CD4-positive, alpha-beta T cell (primary cell): ENCODE measurements at regions not wholly inside any gene's neighbourhood (a gene's known extent, or its start where the extent isn't known, plus 50 kb on each side); places are given as distances from the start of the nearest gene placed in this dataset.

Source experiments
- ATAC-seq: fragments of 200-7000 bp; cut with Tn5 transposase; one replicate; pipeline ENCODE4 v1.10.0; 2022; ENCODE audit warnings: mild to moderate bottlenecking; ENCODE audit not compliant: poor library complexity
- CTCF ChIA-PET: fragments of 350-600 bp; sonication (Branson Sonifier 250); formaldehyde crosslinking; loops from one replicate; lab custom pipeline; 2021; ENCODE audit warnings: antibody characterized with exemption, inconsistent platforms; lab: Charles Lee
- POLR2A ChIA-PET: fragments of 350-600 bp; sonication (Branson Sonifier 250); formaldehyde crosslinking; loops from one replicate; lab custom pipeline; 2021; ENCODE audit warnings: antibody characterized with exemption, inconsistent platforms; lab: Charles Lee
- DNase-seq, 14 experiments: peaks; one replicate each; pipeline ENCODE4 v3.0.0-alpha.2; 2013 to 2020; ENCODE audit warnings: mixed read lengths in 2 of 14
- H3K27ac ChIP-seq, 2 donors: one replicate each; pipeline versions ENCODE4 v1.5.1 to v1.7.0; 2013; ENCODE audit warnings: low read length in 2 of 2, low read depth in 1 of 2, mild to moderate bottlenecking in 1 of 2
- H3K27me3 ChIP-seq, 2 experiments: 1 replicate in 1 of 2; 2 replicates in 1 of 2; pipeline versions ENCODE4 v1.6.1 to v1.7.0; 2013; ENCODE audit warnings: low read length in 2 of 2, control low read depth in 1 of 2, mild to moderate bottlenecking in 1 of 2, moderate library complexity in 1 of 2; ENCODE audit not compliant: insufficient read depth in 2 of 2, control insufficient read depth in 1 of 2
- H3K36me3 ChIP-seq: one replicate; pipeline ENCODE4 v1.6.1; 2013; ENCODE audit warnings: low read length, control low read depth; ENCODE audit not compliant: insufficient read depth
- H3K4me1 ChIP-seq: one replicate; pipeline ENCODE4 v1.6.1; 2013; ENCODE audit warnings: low read length, control low read depth; ENCODE audit not compliant: insufficient read depth
- H3K4me3 ChIP-seq: one replicate; pipeline ENCODE4 v1.5.1; 2013; ENCODE audit warnings: mild to moderate bottlenecking, low read length, moderate library complexity
- H3K9me3 ChIP-seq, 2 experiments: 1 replicate in 1 of 2; 2 replicates in 1 of 2; pipeline versions ENCODE4 v1.6.1 to v1.7.0; 2013; ENCODE audit warnings: low read length in 2 of 2, mild to moderate bottlenecking in 2 of 2, control low read depth in 1 of 2, moderate library complexity in 1 of 2; ENCODE audit not compliant: control insufficient read depth in 1 of 2, insufficient read depth in 1 of 2
- H3K27ac Mint-ChIP-seq: one replicate; pipeline ENCODE4 v1.8.0; 2020; ENCODE audit warnings: mixed read lengths
- H3K27me3 Mint-ChIP-seq: one replicate; pipeline ENCODE4 v1.8.0; 2021; ENCODE audit warnings: mixed read lengths
- H3K36me3 Mint-ChIP-seq: one replicate; pipeline ENCODE4 v1.8.0; 2021; ENCODE audit warnings: low read depth, mixed read lengths
- H3K4me1 Mint-ChIP-seq: one replicate; pipeline ENCODE4 v1.8.0; 2021; ENCODE audit warnings: low read depth, mixed read lengths
- H3K4me3 Mint-ChIP-seq: one replicate; pipeline ENCODE4 v1.8.0; 2020; ENCODE audit warnings: mild to moderate bottlenecking, mixed read lengths
- H3K9me3 Mint-ChIP-seq: one replicate; pipeline ENCODE4 v1.8.0; 2020; ENCODE audit warnings: mixed read lengths
- intact Hi-C, 2 experiments: fragments of 100-400 bp; cut with DNase I in 1 of 2; cut with micrococcal nuclease in 1 of 2; formaldehyde crosslinking; loops; one replicate each; pipeline versions ENCODE4 v1.15.1 to v1.9.0; 2023 to 2025; cut with DNase I, micrococcal nuclease
- TF ChIP-seq, protein P1 (sequence below): fragments of 200-600 bp; IDR thresholded peaks from one replicate; pipeline ENCODE4 v1.8.0; 2022; ENCODE audit warnings: antibody characterized with exemption, mild to moderate bottlenecking

GRCh38 chr6:2542101-2542857, 208.4 kb downstream of the MYLK4 start:
- no peak for DNase-seq
- POLR2A ChIA-PET: no interaction called here
- CTCF ChIA-PET: no interaction called here
- Mint-ChIP-seq H3K4me1 (peaks cover 28% of the 10 kb centered on the region), H3K9me3 (no peaks in the 10 kb centered on the region), H3K27ac (no peak overlapping the region), H3K27me3 (peaks cover 71% of the 10 kb centered on the region), H3K4me3 (no peak overlapping the region), H3K36me3 (no peaks in the 10 kb centered on the region)
- no peak for ATAC-seq
- Histone ChIP-seq H3K9me3 (peaks cover 0 to 4% of the 10 kb centered on the region in 2 experiments), H3K4me3 (no peak overlapping the region), H3K36me3 (no peaks in the 10 kb centered on the region), H3K4me1 (peaks cover 24% of the 10 kb centered on the region), H3K27me3 (peaks cover 25 to 39% of the 10 kb centered on the region in 2 experiments), H3K27ac (no peak overlapping the region)
- TF ChIP-seq, protein P1, sequence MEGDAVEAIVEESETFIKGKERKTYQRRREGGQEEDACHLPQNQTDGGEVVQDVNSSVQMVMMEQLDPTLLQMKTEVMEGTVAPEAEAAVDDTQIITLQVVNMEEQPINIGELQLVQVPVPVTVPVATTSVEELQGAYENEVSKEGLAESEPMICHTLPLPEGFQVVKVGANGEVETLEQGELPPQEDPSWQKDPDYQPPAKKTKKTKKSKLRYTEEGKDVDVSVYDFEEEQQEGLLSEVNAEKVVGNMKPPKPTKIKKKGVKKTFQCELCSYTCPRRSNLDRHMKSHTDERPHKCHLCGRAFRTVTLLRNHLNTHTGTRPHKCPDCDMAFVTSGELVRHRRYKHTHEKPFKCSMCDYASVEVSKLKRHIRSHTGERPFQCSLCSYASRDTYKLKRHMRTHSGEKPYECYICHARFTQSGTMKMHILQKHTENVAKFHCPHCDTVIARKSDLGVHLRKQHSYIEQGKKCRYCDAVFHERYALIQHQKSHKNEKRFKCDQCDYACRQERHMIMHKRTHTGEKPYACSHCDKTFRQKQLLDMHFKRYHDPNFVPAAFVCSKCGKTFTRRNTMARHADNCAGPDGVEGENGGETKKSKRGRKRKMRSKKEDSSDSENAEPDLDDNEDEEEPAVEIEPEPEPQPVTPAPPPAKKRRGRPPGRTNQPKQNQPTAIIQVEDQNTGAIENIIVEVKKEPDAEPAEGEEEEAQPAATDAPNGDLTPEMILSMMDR: no peak
- intact Hi-C loops: no loop called here

- ChIA-PET CTCF (no interaction called here), POLR2A (no interaction called here)
- TF ChIP-seq, protein P1: no peak
Measured at GRCh38 chr6:2536451-2536850, 214.3 kb downstream of the MYLK4 start.

GRCh38 chr6:2535506-2535905, 215.2 kb downstream of the MYLK4 start:
- TF ChIP-seq, protein P1: no peak
- no peaks in the 10 kb centered on the region for H3K4me1 Mint-ChIP-seq
- no peak for ATAC-seq

More at GRCh38 chr6:2536451-2536850, 214.3 kb downstream of the MYLK4 start:
- ATAC-seq: no peak
- Histone ChIP-seq H3K27me3 (peaks cover 19 to 33% of the 10 kb centered on the region in 2 experiments), H3K4me1 (no peaks in the 10 kb centered on the region), H3K9me3 (peaks cover 0 to 4% of the 10 kb centered on the region in 2 experiments), H3K36me3 (no peaks in the 10 kb centered on the region), H3K4me3 (no peak overlapping the region), H3K27ac (no peak overlapping the region)
- Mint-ChIP-seq H3K36me3 (no peaks in the 10 kb centered on the region), H3K4me1 (peaks cover 5% of the 10 kb centered on the region), H3K4me3 (no peak overlapping the region), H3K9me3 (no peaks in the 10 kb centered on the region), H3K27ac (no peak overlapping the region), H3K27me3 (peaks cover 70% of the 10 kb centered on the region)
- no peak for DNase-seq
- intact Hi-C loops: no loop called here

More at GRCh38 chr6:2535506-2535905, 215.2 kb downstream of the MYLK4 start:
- ChIA-PET POLR2A (no interaction called here), CTCF (no interaction called here)
- Histone ChIP-seq H3K27me3 (peaks cover 14 to 26% of the 10 kb centered on the region in 2 experiments), H3K27ac (no peak overlapping the region), H3K36me3 (no peaks in the 10 kb centered on the region), H3K4me3 (no peak overlapping the region), H3K9me3 (no peaks in the 10 kb centered on the region), H3K4me1 (no peaks in the 10 kb centered on the region)
- H3K27me3 Mint-ChIP-seq: peaks cover 73% of the 10 kb centered on the region
- H3K36me3 Mint-ChIP-seq: no peaks in the 10 kb centered on the region
- DNase-seq: no peak
- intact Hi-C loops: no loop called here
- no peak overlapping the region for H3K4me3 Mint-ChIP-seq
- no peak overlapping the region for H3K27ac Mint-ChIP-seq
- H3K9me3 Mint-ChIP-seq: no peaks in the 10 kb centered on the region
